ENCODE measurements at regions not wholly inside any gene's neighbourhood (a gene's known extent, or its start where the extent isn't known, plus 50 kb on each side); places are given as distances from the start of the nearest gene placed in this dataset.

GRCh38 chr4:65951177-65951576, 280.9 kb upstream of the EPHA5 start:
- Mint-ChIP-seq H3K9me3 (no peaks in the 10 kb centered on the region), H3K27ac (no peak overlapping the region), H3K36me3 (no peaks in the 10 kb centered on the region), H3K4me1 (ENCODE audit: unreplicated experiment) (no peaks in the 10 kb centered on the region), H3K27me3 (no peaks in the 10 kb centered on the region), H3K4me3 (no peak overlapping the region)
- no peak for TF ChIP-seq CTCF (conservative IDR thresholded peaks at IDR 0.05)
- DNase-seq (ENCODE audit: extremely low spot score, unreplicated experiment), result no peak

GRCh38 chr4:65943076-65943475, 272.8 kb upstream of the EPHA5 start:
- no peaks in the 10 kb centered on the region for H3K4me1 Mint-ChIP-seq (ENCODE audit: unreplicated experiment)
- H3K27me3 Mint-ChIP-seq, result no peaks in the 10 kb centered on the region
- H3K27ac Mint-ChIP-seq, result no peak overlapping the region
- TF ChIP-seq CTCF (conservative IDR thresholded peaks at IDR 0.05), result peak; percentile 23
- H3K9me3 Mint-ChIP-seq, result no peaks in the 10 kb centered on the region
- H3K36me3 Mint-ChIP-seq, result no peaks in the 10 kb centered on the region
- no peak for DNase-seq (ENCODE audit: extremely low spot score, unreplicated experiment)
- H3K4me3 Mint-ChIP-seq, result no peak overlapping the region

GRCh38 chr4:65924843-65925242, 254.6 kb upstream of the EPHA5 start:
- Mint-ChIP-seq H3K4me3 (no peak overlapping the region), H3K27ac (no peak overlapping the region), H3K27me3 (no peaks in the 10 kb centered on the region), H3K36me3 (no peaks in the 10 kb centered on the region), H3K4me1 (ENCODE audit: unreplicated experiment) (no peaks in the 10 kb centered on the region), H3K9me3 (no peaks in the 10 kb centered on the region)
- TF ChIP-seq CTCF (conservative IDR thresholded peaks at IDR 0.05), result no peak
- DNase-seq (ENCODE audit: extremely low spot score, unreplicated experiment), result no peak

GRCh38 chr4:65923616-65924015, 253.3 kb upstream of the EPHA5 start:
- Mint-ChIP-seq H3K4me3 (no peak overlapping the region), H3K36me3 (no peaks in the 10 kb centered on the region), H3K27ac (no peak overlapping the region), H3K9me3 (no peaks in the 10 kb centered on the region), H3K4me1 (ENCODE audit: unreplicated experiment) (peaks cover 2% of the 10 kb centered on the region), H3K27me3 (no peaks in the 10 kb centered on the region)
- no peak for TF ChIP-seq CTCF (conservative IDR thresholded peaks at IDR 0.05)
- DNase-seq (ENCODE audit: extremely low spot score, unreplicated experiment), result no peak

GRCh38 chr4:65921180-65921579, 250.9 kb upstream of the EPHA5 start:
- no peaks in the 10 kb centered on the region for H3K27me3 Mint-ChIP-seq

More at GRCh38 chr4:65921180-65921579, 250.9 kb upstream of the EPHA5 start:
- TF ChIP-seq CTCF (conservative IDR thresholded peaks at IDR 0.05), result no peak
- Mint-ChIP-seq H3K27ac (no peak overlapping the region), H3K4me3 (no peak overlapping the region), H3K36me3 (no peaks in the 10 kb centered on the region), H3K9me3 (no peaks in the 10 kb centered on the region), H3K4me1 (ENCODE audit: unreplicated experiment) (peaks cover 4% of the 10 kb centered on the region)
- DNase-seq (ENCODE audit: extremely low spot score, unreplicated experiment), result no peak
